IMR-90 (cell line): ENCODE measurements at regions not wholly inside any gene's neighbourhood (a gene's known extent, or its start where the extent isn't known, plus 50 kb on each side); places are given as distances from the start of the nearest gene placed in this dataset.

ENCODE experiments used
- ATAC-seq: fragments of 200-7000 bp; cut with Tn5 transposase; 2 replicates; pipeline ENCODE4 v1.9.1; 2020; ENCODE audit warnings: low read depth, mild to moderate bottlenecking, moderate library complexity
- BruUV-seq: library from RNA; stranded (reverse); fragments of 400-500 nt; replicated peaks from 2 replicates; lab custom pipeline; 2021; lab: Mats Ljungman, UMichigan
- CTCF ChIA-PET: fragments of 300-600 bp; formaldehyde crosslinking; extraction: SDS; loops from one replicate; lab custom pipeline; 2021; ENCODE audit warnings: antibody characterized with exemption; lab: Yijun Ruan, JAX
- POLR2A ChIA-PET: fragments of 300-600 bp; sonication (Branson Sonifier 250); formaldehyde crosslinking; loops from one replicate; lab custom pipeline; 2022; ENCODE audit warnings: antibody characterized with exemption; ENCODE audit not compliant: unreplicated experiment; lab: Charles Lee
- DNase-seq: peaks from one replicate; pipeline ENCODE4 v3.0.0; 2013
- H2AFZ ChIP-seq: replicated peaks from 2 replicates; pipeline ENCODE3; 2013; ENCODE audit warnings: low read length, mild to moderate bottlenecking; ENCODE audit not compliant: poor library complexity
- H2AK5ac ChIP-seq: 2 replicates; pipeline ENCODE4 v1.6.1; 2013; ENCODE audit warnings: low read depth, low read length, inconsistent platforms
- H2AK9ac ChIP-seq: replicated peaks from 2 replicates; pipeline ENCODE3; 2013; ENCODE audit warnings: mild to moderate bottlenecking, low read depth, low read length, moderate library complexity; ENCODE audit not compliant: poor library complexity
- H2BK120ac ChIP-seq: 2 replicates; pipeline ENCODE4 v1.6.1; 2013; ENCODE audit warnings: low read depth, low read length, inconsistent platforms
- H2BK15ac ChIP-seq: 3 replicates; pipeline ENCODE4 v1.6.1; 2013; ENCODE audit warnings: low read depth, low read length, inconsistent platforms
- H2BK20ac ChIP-seq: 2 replicates; pipeline ENCODE4 v1.6.1; 2013; ENCODE audit warnings: low read depth, mild to moderate bottlenecking, inconsistent platforms, low read length, moderate library complexity
- H2BK5ac ChIP-seq: 2 replicates; pipeline ENCODE4 v1.6.1; 2013; ENCODE audit warnings: mild to moderate bottlenecking, low read depth, low read length, inconsistent platforms; ENCODE audit not compliant: poor library complexity, severe bottlenecking
- H3K14ac ChIP-seq: replicated peaks from 2 replicates; pipeline ENCODE4 v1.6.1; 2013; ENCODE audit warnings: low read depth, low read length, inconsistent platforms
- H3K18ac ChIP-seq: 2 replicates; pipeline ENCODE4 v1.6.1; 2013; ENCODE audit warnings: low read depth, low read length, control low read depth
- H3K23ac ChIP-seq: 2 replicates; pipeline ENCODE4 v1.6.1; 2013; ENCODE audit warnings: low read depth, low read length, inconsistent platforms
- H3K27ac ChIP-seq: 2 replicates; pipeline ENCODE4 v1.5.1; 2013; ENCODE audit warnings: mild to moderate bottlenecking, control low read depth, low read length; ENCODE audit not compliant: insufficient read depth
- H3K27me3 ChIP-seq: 2 replicates; pipeline ENCODE4 v1.6.1; 2013; ENCODE audit warnings: low read length; ENCODE audit not compliant: control insufficient read depth, insufficient read depth
- H3K36me3 ChIP-seq: 2 replicates; pipeline ENCODE4 v1.6.1; 2013; ENCODE audit warnings: low read length, mixed read lengths; ENCODE audit not compliant: control insufficient read depth, insufficient read depth
- H3K4ac ChIP-seq: 2 replicates; pipeline ENCODE4 v1.6.1; 2013; ENCODE audit warnings: low read depth, low read length, inconsistent platforms
- H3K4me1 ChIP-seq: 2 replicates; pipeline ENCODE4 v1.6.1; 2013; ENCODE audit warnings: low read length, mixed read lengths; ENCODE audit not compliant: control insufficient read depth, insufficient read depth
- H3K4me2 ChIP-seq: 2 replicates; pipeline ENCODE4 v1.6.1; 2013; ENCODE audit warnings: low read depth, mild to moderate bottlenecking, control low read depth, low read length, moderate library complexity
- H3K4me3 ChIP-seq: 2 replicates; pipeline ENCODE4 v1.5.1; 2013; ENCODE audit warnings: low read depth, mild to moderate bottlenecking, control low read depth, low read length, moderate library complexity; ENCODE audit not compliant: insufficient read depth
- H3K56ac ChIP-seq: 2 replicates; pipeline ENCODE4 v1.6.1; 2013; ENCODE audit warnings: low read length, inconsistent platforms; ENCODE audit not compliant: insufficient read depth; ENCODE audit errors: extremely low read depth
- H3K79me1 ChIP-seq, 2 experiments: 2 replicates each; pipeline ENCODE4 v1.6.1; 2013; ENCODE audit warnings: low read length in 2 of 2, inconsistent platforms in 1 of 2, low read depth in 1 of 2
- H3K9ac ChIP-seq: 2 replicates; pipeline ENCODE4 v1.6.1; 2013; ENCODE audit warnings: low read depth, low read length, control low read depth
- H3K9me1 ChIP-seq: 2 replicates; pipeline ENCODE4 v1.6.1; 2013; ENCODE audit warnings: low read length, inconsistent platforms; ENCODE audit not compliant: insufficient read depth
- H3K9me3 ChIP-seq: 2 replicates; pipeline ENCODE4 v1.6.1; 2013; ENCODE audit warnings: low read length; ENCODE audit not compliant: control insufficient read depth, insufficient read depth
- H4K20me1 ChIP-seq: 2 replicates; pipeline ENCODE4 v1.6.1; 2013; ENCODE audit warnings: low read length, inconsistent platforms; ENCODE audit not compliant: insufficient read depth
- H4K5ac ChIP-seq: 2 replicates; pipeline ENCODE4 v1.6.1; 2013; ENCODE audit warnings: mild to moderate bottlenecking, low read depth, low read length, control low read depth
- H4K8ac ChIP-seq, 2 experiments: 2 replicates each; pipeline ENCODE4 v1.6.1; 2013; ENCODE audit warnings: low read depth in 2 of 2, low read length in 2 of 2, control low read depth in 1 of 2, inconsistent platforms in 1 of 2
- H4K91ac ChIP-seq: 2 replicates; pipeline ENCODE4 v1.6.1; 2013; ENCODE audit warnings: low read depth, low read length, inconsistent platforms; ENCODE audit not compliant: insufficient read depth
- MAFK ChIP-seq: IDR thresholded peaks from 2 replicates; pipeline ENCODE4 v1.6.1; 2012; ENCODE audit warnings: low read depth, low read length, improper control_type of control experiment
- RAD21 ChIP-seq: IDR thresholded peaks from 2 replicates; pipeline ENCODE4 v1.6.1; 2012; ENCODE audit warnings: low read length, improper control_type of control experiment
- RCOR1 ChIP-seq: IDR thresholded peaks from 2 replicates; pipeline ENCODE4 v1.6.1; 2012; ENCODE audit warnings: mild to moderate bottlenecking, low read length, improper control_type of control experiment; ENCODE audit not compliant: insufficient replicate concordance
- SMC3 ChIP-seq: fragments of 150-350 bp; IDR thresholded peaks from 2 replicates; pipeline ENCODE4 v1.6.1; 2016; ENCODE audit warnings: low read depth, mild to moderate bottlenecking, antibody characterized with exemption, low read length, moderate library complexity
- WGBS, 2 experiments: methylation state at CpG; one replicate each; pipeline versions ENCODE4 v1.1.5 to v1.1.7; 2013; ENCODE audit warnings: missing lambda C conversion rate in 2 of 2; ENCODE audit not compliant: insufficient read length in 1 of 2; ENCODE audit errors: extremely low coverage in 2 of 2; 5-methylcytosine and 5-hydroxymethylcytosine counted together
- dilution Hi-C: fragments of 300-500 bp; cut with HindIII; formaldehyde crosslinking; loops from one replicate; pipeline ENCODE4 v1.14.3; 2018; ENCODE audit warnings: low sequenced_read_pairs; ENCODE audit not compliant: unreplicated experiment
- in situ Hi-C: fragments of 300-500 bp; cut with MboI; formaldehyde crosslinking; loops from 3 replicates; pipeline ENCODE4 v1.14.3; 2019; ENCODE audit warnings: low sequenced_read_pairs, inconsistent platforms, mixed read lengths
- intact Hi-C: fragments of 100-400 bp; cut with micrococcal nuclease; formaldehyde crosslinking; loops from 2 replicates; pipeline ENCODE4 v1.10.0; 2022

DNA sequence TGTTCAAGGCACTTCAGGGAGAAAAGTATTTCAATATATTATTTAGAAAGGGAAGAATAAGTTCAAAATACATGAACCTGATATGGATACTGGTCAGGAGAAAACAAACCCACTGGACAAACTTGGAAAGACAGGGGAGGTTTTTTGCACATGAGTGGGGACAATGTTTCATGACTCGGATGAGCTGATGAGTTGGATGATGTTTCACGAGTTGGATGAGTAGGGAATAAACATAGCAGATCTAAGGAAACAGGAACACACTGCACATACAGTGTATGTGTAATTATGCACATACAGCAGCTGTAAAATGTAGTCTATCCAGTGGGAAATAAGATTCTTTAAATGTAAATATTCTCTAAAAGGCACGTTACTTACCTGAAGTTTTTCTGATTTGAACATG is 682.9 kb upstream of the ADAMTS5 start:
- peak overlapping the region; percentile 60 for H3K23ac ChIP-seq
- H3K9me1 ChIP-seq, result no peaks in the 10 kb centered on the region
- H4K20me1 ChIP-seq, result no peaks in the 10 kb centered on the region
- H2AK9ac ChIP-seq, result no peak overlapping the region
- 0 out of 2 replicates have a peak overlapping the region, but pooled peaks have one; percentile 4 for H3K56ac ChIP-seq
- H2BK5ac ChIP-seq, result peak overlapping the region; percentile 98
- 0 out of 2 replicates have a peak, but pooled peaks have one; percentile 2 for TF ChIP-seq RAD21
- no peak for TF ChIP-seq SMC3
- TF ChIP-seq RCOR1, result peak; percentile 37
- 0 out of 2 replicates have a peak, but pooled peaks have one; percentile 38 for TF ChIP-seq MAFK
- WGBS, 2 experiments, result no CpG with 5 or more reads among the region's 3 CpGs
- in situ Hi-C loops, result no loop called here
- ChIA-PET POLR2A (no interaction called here), CTCF (interaction anchor here (1.5 kb wide), 1 partner anchor 768 kb away, joined by 3 read pairs; no protein-coding TSS in a partner anchor)
- peak overlapping the region; percentile 83; the same call in 1 of the 2 replicates for H2BK20ac ChIP-seq
- peak overlapping the region; percentile 63; the same call in 1 of the 2 replicates for H3K4ac ChIP-seq
- H4K8ac ChIP-seq, result peak overlapping the region in 1 of 2 experiments; percentile 79; a peak in 2 of 4 replicates
- no peak overlapping the region for H3K4me3 ChIP-seq
- no peak overlapping the region for H2AK5ac ChIP-seq
- no peaks in the 10 kb centered on the region for H3K79me1 ChIP-seq
- intact Hi-C loops, result no loop called here
- ATAC-seq, result peak; percentile 30; the same call in 1 of the 2 replicates
- H3K27ac ChIP-seq, result no peak overlapping the region
- no peak overlapping the region for H3K9ac ChIP-seq
- H3K14ac ChIP-seq, result peak overlapping the region; percentile 80; the same call in 1 of the 2 replicates
- no peak overlapping the region for H4K91ac ChIP-seq
- H2BK15ac ChIP-seq, result peak overlapping the region; percentile 45; the same call in 1 of the 3 replicates
- H3K36me3 ChIP-seq, result no peaks in the 10 kb centered on the region
- H3K4me1 ChIP-seq, result peaks cover 2% of the 10 kb centered on the region; the same call in 1 of the 2 replicates
- H3K18ac ChIP-seq, result peak overlapping the region; percentile 94; the same call in 1 of the 2 replicates
- no TSS peak for BruUV-seq
- no peaks in the 10 kb centered on the region for H3K27me3 ChIP-seq
- peak overlapping the region; percentile 89; the same call in 1 of the 2 replicates for H4K5ac ChIP-seq
- dilution Hi-C loops, result no loop called here
- H2BK120ac ChIP-seq, result peak overlapping the region; percentile 88
- no peak overlapping the region for H2AFZ ChIP-seq
- peak overlapping the region; percentile 32; the same call in 1 of the 2 replicates for H3K4me2 ChIP-seq
- no peaks in the 10 kb centered on the region for H3K9me3 ChIP-seq
- DNase-seq, result peak; percentile 70
